ENCODE measurements at regions not wholly inside any gene's neighbourhood (a gene's known extent, or its start where the extent isn't known, plus 50 kb on each side); places are given as distances from the start of the nearest gene placed in this dataset.

DNA sequence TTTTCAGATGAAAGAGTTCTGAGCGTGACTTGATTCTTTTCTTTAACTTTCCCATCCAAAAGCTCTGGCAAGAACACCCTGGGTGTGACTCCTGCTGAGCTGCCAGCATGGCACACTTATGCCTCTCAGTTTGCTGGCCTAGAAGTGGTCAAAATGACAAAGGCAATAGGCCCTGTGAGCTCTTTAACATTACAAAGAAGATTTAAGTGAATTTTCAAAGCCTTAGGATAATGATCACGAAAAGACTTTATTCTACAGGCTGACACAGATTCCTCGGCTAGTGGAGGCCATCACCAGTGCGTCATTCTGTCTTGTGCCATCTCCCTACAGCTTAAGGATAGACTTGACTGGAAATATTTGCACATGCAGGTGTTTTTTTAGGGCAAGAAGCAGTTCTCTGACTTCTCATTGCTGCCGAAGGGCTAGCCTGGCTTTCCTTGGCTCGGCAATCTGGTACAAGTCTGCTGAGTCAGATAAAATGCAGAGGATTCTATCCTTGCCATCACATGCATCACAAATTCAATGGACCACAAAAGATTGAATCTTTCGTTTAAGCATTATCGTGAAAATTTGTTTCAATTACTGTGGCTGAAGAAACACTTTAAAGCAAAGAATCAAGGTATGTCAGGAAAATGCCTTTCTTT is 311.5 kb downstream of the COX7C start:
- TF ChIP-seq, protein P1, sequence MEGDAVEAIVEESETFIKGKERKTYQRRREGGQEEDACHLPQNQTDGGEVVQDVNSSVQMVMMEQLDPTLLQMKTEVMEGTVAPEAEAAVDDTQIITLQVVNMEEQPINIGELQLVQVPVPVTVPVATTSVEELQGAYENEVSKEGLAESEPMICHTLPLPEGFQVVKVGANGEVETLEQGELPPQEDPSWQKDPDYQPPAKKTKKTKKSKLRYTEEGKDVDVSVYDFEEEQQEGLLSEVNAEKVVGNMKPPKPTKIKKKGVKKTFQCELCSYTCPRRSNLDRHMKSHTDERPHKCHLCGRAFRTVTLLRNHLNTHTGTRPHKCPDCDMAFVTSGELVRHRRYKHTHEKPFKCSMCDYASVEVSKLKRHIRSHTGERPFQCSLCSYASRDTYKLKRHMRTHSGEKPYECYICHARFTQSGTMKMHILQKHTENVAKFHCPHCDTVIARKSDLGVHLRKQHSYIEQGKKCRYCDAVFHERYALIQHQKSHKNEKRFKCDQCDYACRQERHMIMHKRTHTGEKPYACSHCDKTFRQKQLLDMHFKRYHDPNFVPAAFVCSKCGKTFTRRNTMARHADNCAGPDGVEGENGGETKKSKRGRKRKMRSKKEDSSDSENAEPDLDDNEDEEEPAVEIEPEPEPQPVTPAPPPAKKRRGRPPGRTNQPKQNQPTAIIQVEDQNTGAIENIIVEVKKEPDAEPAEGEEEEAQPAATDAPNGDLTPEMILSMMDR (IDR thresholded peaks at IDR 0.05; ENCODE audit: poor library complexity, severe bottlenecking): no peak
- TF ChIP-seq TAF1 (IDR thresholded peaks at IDR 0.05; ENCODE audit: low read depth): no peak
- no peak for TF ChIP-seq MXI1 (conservative IDR thresholded peaks at IDR 0.05; ENCODE audit: poor library complexity, severe bottlenecking)
- TF ChIP-seq EZH2 (IDR thresholded peaks at IDR 0.05; ENCODE audit: borderline replicate concordance, insufficient read depth, low read length, poor library complexity, severe bottlenecking): no peak
- no peak for TF ChIP-seq POLR2AphosphoS5 (IDR thresholded peaks at IDR 0.05)
- TF ChIP-seq, protein P2, sequence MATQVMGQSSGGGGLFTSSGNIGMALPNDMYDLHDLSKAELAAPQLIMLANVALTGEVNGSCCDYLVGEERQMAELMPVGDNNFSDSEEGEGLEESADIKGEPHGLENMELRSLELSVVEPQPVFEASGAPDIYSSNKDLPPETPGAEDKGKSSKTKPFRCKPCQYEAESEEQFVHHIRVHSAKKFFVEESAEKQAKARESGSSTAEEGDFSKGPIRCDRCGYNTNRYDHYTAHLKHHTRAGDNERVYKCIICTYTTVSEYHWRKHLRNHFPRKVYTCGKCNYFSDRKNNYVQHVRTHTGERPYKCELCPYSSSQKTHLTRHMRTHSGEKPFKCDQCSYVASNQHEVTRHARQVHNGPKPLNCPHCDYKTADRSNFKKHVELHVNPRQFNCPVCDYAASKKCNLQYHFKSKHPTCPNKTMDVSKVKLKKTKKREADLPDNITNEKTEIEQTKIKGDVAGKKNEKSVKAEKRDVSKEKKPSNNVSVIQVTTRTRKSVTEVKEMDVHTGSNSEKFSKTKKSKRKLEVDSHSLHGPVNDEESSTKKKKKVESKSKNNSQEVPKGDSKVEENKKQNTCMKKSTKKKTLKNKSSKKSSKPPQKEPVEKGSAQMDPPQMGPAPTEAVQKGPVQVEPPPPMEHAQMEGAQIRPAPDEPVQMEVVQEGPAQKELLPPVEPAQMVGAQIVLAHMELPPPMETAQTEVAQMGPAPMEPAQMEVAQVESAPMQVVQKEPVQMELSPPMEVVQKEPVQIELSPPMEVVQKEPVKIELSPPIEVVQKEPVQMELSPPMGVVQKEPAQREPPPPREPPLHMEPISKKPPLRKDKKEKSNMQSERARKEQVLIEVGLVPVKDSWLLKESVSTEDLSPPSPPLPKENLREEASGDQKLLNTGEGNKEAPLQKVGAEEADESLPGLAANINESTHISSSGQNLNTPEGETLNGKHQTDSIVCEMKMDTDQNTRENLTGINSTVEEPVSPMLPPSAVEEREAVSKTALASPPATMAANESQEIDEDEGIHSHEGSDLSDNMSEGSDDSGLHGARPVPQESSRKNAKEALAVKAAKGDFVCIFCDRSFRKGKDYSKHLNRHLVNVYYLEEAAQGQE (IDR thresholded peaks at IDR 0.05; ENCODE audit: borderline replicate concordance): no peak
- TF ChIP-seq SMC3 (conservative IDR thresholded peaks at IDR 0.05; ENCODE audit: poor library complexity): no peak
- TF ChIP-seq RAD21 (conservative IDR thresholded peaks at IDR 0.05): no peak
- TF ChIP-seq EP300 (conservative IDR thresholded peaks at IDR 0.05; ENCODE audit: poor library complexity, severe bottlenecking): no peak

Data from neural cell (in vitro differentiated cells).